IPS-18a (cell line): ENCODE measurements at regions not wholly inside any gene's neighbourhood (a gene's known extent, or its start where the extent isn't known, plus 50 kb on each side); places are given as distances from the start of the nearest gene placed in this dataset.
A peak's percentile ranks its signal among the peaks of the same experiment; 100 is the strongest.
"Not testable (repeated sequence)": the region's sequence is repeated elsewhere in the genome, so short reads cannot be mapped to it uniquely, and the experiment has no call there.

Experiments
- H3K27ac ChIP-seq: one replicate; pipeline ENCODE4 v1.5.1; 2013; ENCODE audit warnings: low read length
- H3K27me3 ChIP-seq: one replicate; pipeline ENCODE4 v1.6.1; 2013; ENCODE audit warnings: mild to moderate bottlenecking, low read length; ENCODE audit not compliant: control insufficient read depth, insufficient read depth
- H3K36me3 ChIP-seq: one replicate; pipeline ENCODE4 v1.6.1; 2013; ENCODE audit warnings: low read depth, low read length; ENCODE audit not compliant: control insufficient read depth
- H3K4me1 ChIP-seq: one replicate; pipeline ENCODE4 v1.6.1; 2013; ENCODE audit warnings: low read depth, low read length; ENCODE audit not compliant: control insufficient read depth
- H3K4me3 ChIP-seq: one replicate; pipeline ENCODE4 v1.5.1; 2013; ENCODE audit warnings: low read length
- H3K9ac ChIP-seq: one replicate; pipeline ENCODE4 v1.6.1; 2013; ENCODE audit warnings: mild to moderate bottlenecking, low read length, moderate library complexity
- H3K9me3 ChIP-seq: one replicate; pipeline ENCODE4 v1.6.1; 2013; ENCODE audit warnings: low read depth, low read length; ENCODE audit not compliant: control insufficient read depth

GRCh38 chr2:167761465-167762136 lies 485.8 kb downstream of the STK39 start:
- no peak overlapping the region for H3K4me3 ChIP-seq
- no peaks in the 10 kb centered on the region for H3K9me3 ChIP-seq

GRCh38 chr2:167759531-167759930 lies 487.9 kb downstream of the STK39 start:
- no peak overlapping the region for H3K4me3 ChIP-seq
- H3K9me3 ChIP-seq: no peaks in the 10 kb centered on the region
- H3K36me3 ChIP-seq: no peaks in the 10 kb centered on the region
- H3K27ac ChIP-seq: no peak overlapping the region
- peaks cover 43% of the 10 kb centered on the region for H3K4me1 ChIP-seq
- H3K27me3 ChIP-seq: no peaks in the 10 kb centered on the region
- H3K9ac ChIP-seq: no peak overlapping the region

More at GRCh38 chr2:167761465-167762136, 485.8 kb downstream of the STK39 start:
- Histone ChIP-seq H3K36me3 (no peaks in the 10 kb centered on the region), H3K27me3 (no peaks in the 10 kb centered on the region), H3K27ac (no peak overlapping the region), H3K9ac (no peak overlapping the region), H3K4me1 (peaks cover 34% of the 10 kb centered on the region)

GRCh38 chr2:167758292-167758691 lies 489.1 kb downstream of the STK39 start:
- peaks cover 43% of the 10 kb centered on the region for H3K4me1 ChIP-seq

GRCh38 chr2:167756446-167756845 lies 490.9 kb downstream of the STK39 start:
- H3K4me1 ChIP-seq: peaks cover 32% of the 10 kb centered on the region
- H3K9me3 ChIP-seq: no peaks in the 10 kb centered on the region

More at GRCh38 chr2:167758292-167758691, 489.1 kb downstream of the STK39 start:
- no peaks in the 10 kb centered on the region for H3K36me3 ChIP-seq
- H3K27ac ChIP-seq: no peak overlapping the region
- no peaks in the 10 kb centered on the region for H3K27me3 ChIP-seq
- H3K9ac ChIP-seq: no peak overlapping the region
- H3K4me3 ChIP-seq: no peak overlapping the region
- H3K9me3 ChIP-seq: no peaks in the 10 kb centered on the region

GRCh38 chr2:167753142-167753541 lies 494.3 kb downstream of the STK39 start:
- Histone ChIP-seq H3K4me1 (peaks cover 20% of the 10 kb centered on the region), H3K9ac (no peak overlapping the region), H3K9me3 (no peaks in the 10 kb centered on the region), H3K27ac (no peak overlapping the region), H3K36me3 (no peaks in the 10 kb centered on the region), H3K27me3 (no peaks in the 10 kb centered on the region), H3K4me3 (no peak overlapping the region)

More at GRCh38 chr2:167756446-167756845, 490.9 kb downstream of the STK39 start:
- peak overlapping the region; percentile 30 for H3K27ac ChIP-seq
- no peaks in the 10 kb centered on the region for H3K27me3 ChIP-seq
- H3K9ac ChIP-seq: no peak overlapping the region
- no peaks in the 10 kb centered on the region for H3K36me3 ChIP-seq
- H3K4me3 ChIP-seq: peak overlapping the region; percentile 23

- Histone ChIP-seq H3K9ac (no peak overlapping the region), H3K27me3 (no peaks in the 10 kb centered on the region), H3K4me3 (no peak overlapping the region), H3K4me1 (peaks cover 16% of the 10 kb centered on the region), H3K9me3 (no peaks in the 10 kb centered on the region), H3K27ac (no peak overlapping the region), H3K36me3 (no peaks in the 10 kb centered on the region)
These were observed 494.7 kb downstream of the STK39 start for GRCh38 chr2:167752734-167753133.

- Histone ChIP-seq H3K36me3 (no peaks in the 10 kb centered on the region), H3K27me3 (no peaks in the 10 kb centered on the region), H3K9ac (no peak overlapping the region), H3K4me3 (no peak overlapping the region), H3K9me3 (no peaks in the 10 kb centered on the region), H3K27ac (no peak overlapping the region), H3K4me1 (no peaks in the 10 kb centered on the region)
These were observed 496.7 kb downstream of the STK39 start for GRCh38 chr2:167750675-167751074.

- no peak overlapping the region for H3K4me3 ChIP-seq
- H3K27ac ChIP-seq: no peak overlapping the region
- H3K9ac ChIP-seq: no peak overlapping the region
These were observed 497.7 kb downstream of the STK39 start for GRCh38 chr2:167749660-167750059.

GRCh38 chr2:167749016-167749415 lies 498.4 kb downstream of the STK39 start:
- no peak overlapping the region for H3K27ac ChIP-seq
- H3K36me3 ChIP-seq: no peaks in the 10 kb centered on the region
- no peak overlapping the region for H3K9ac ChIP-seq
- H3K4me1 ChIP-seq: no peaks in the 10 kb centered on the region
- H3K4me3 ChIP-seq: no peak overlapping the region
- H3K27me3 ChIP-seq: no peaks in the 10 kb centered on the region
- no peaks in the 10 kb centered on the region for H3K9me3 ChIP-seq

More at GRCh38 chr2:167749660-167750059, 497.7 kb downstream of the STK39 start:
- Histone ChIP-seq H3K36me3 (no peaks in the 10 kb centered on the region), H3K4me1 (no peaks in the 10 kb centered on the region), H3K9me3 (no peaks in the 10 kb centered on the region), H3K27me3 (no peaks in the 10 kb centered on the region)

GRCh38 chr2:167748536-167748935 lies 498.9 kb downstream of the STK39 start:
- Histone ChIP-seq H3K27me3 (no peaks in the 10 kb centered on the region), H3K4me3 (no peak overlapping the region), H3K4me1 (no peaks in the 10 kb centered on the region), H3K27ac (no peak overlapping the region), H3K9ac (no peak overlapping the region), H3K36me3 (no peaks in the 10 kb centered on the region), H3K9me3 (no peaks in the 10 kb centered on the region)

GRCh38 chr2:167745667-167746066 lies 501.7 kb downstream of the STK39 start:
- Histone ChIP-seq H3K27me3 (no peaks in the 10 kb centered on the region), H3K36me3 (no peaks in the 10 kb centered on the region), H3K9me3 (no peaks in the 10 kb centered on the region), H3K4me3 (no peak overlapping the region), H3K9ac (no peak overlapping the region), H3K4me1 (no peaks in the 10 kb centered on the region), H3K27ac (no peak overlapping the region)

GRCh38 chr2:167739921-167740320 lies 507.5 kb downstream of the STK39 start:
- not testable (repeated sequence) for H3K9me3 ChIP-seq, H3K27me3 ChIP-seq, H3K4me1 ChIP-seq, H3K4me3 ChIP-seq, H3K27ac ChIP-seq, H3K9ac ChIP-seq, H3K36me3 ChIP-seq
